Fibroblast of peridontal ligament (primary cell): ENCODE measurements at regions not wholly inside any gene's neighbourhood (a gene's known extent, or its start where the extent isn't known, plus 50 kb on each side); places are given as distances from the start of the nearest gene placed in this dataset.
"Not testable (repeated sequence)": the region's sequence is repeated elsewhere in the genome, so short reads cannot be mapped to it uniquely, and the experiment has no call there.

Source experiments
- DNase-seq: peaks from one replicate; pipeline ENCODE4 v3.0.0-alpha.2; 2010; ENCODE audit errors: extremely low read depth

GRCh38 chr16:54879681-54880080 lies 51.0 kb upstream of the IRX5 start:
- DNase-seq: peak; percentile 25

GRCh38 chr16:54878301-54878700 lies 52.4 kb upstream of the IRX5 start:
- no peak for DNase-seq

GRCh38 chr16:54875443-54875842 lies 55.2 kb upstream of the IRX5 start:
- no peak for DNase-seq

- not testable (repeated sequence) for DNase-seq
These were observed 56.8 kb upstream of the IRX5 start for GRCh38 chr16:54873716-54874373.

- DNase-seq: peak; percentile 8
These were observed 57.6 kb upstream of the IRX5 start for GRCh38 chr16:54873071-54873470.

GRCh38 chr16:54870151-54870550 lies 60.5 kb upstream of the IRX5 start:
- no peak for DNase-seq

GRCh38 chr16:54867302-54867832 lies 63.3 kb upstream of the IRX5 start:
- DNase-seq: no peak

GRCh38 chr16:54862529-54862928 lies 68.1 kb upstream of the IRX5 start:
- DNase-seq: no peak

GRCh38 chr16:54856871-54857270 lies 73.8 kb upstream of the IRX5 start:
- no peak for DNase-seq

- no peak for DNase-seq
These were observed 83.1 kb upstream of the IRX5 start for GRCh38 chr16:54847609-54848008.

GRCh38 chr16:54847207-54847606 lies 83.5 kb upstream of the IRX5 start:
- no peak for DNase-seq

GRCh38 chr16:54846766-54847165 lies 83.9 kb upstream of the IRX5 start:
- DNase-seq: peak; percentile 2

- DNase-seq: no peak
These were observed 87.3 kb upstream of the IRX5 start for GRCh38 chr16:54843424-54843750.

GRCh38 chr16:54842743-54843423 lies 87.8 kb upstream of the IRX5 start:
- DNase-seq: no peak

- no peak for DNase-seq
These were observed 101.0 kb upstream of the IRX5 start for GRCh38 chr16:54829691-54830090.

- DNase-seq: no peak
These were observed 107.8 kb upstream of the IRX5 start for GRCh38 chr16:54822892-54823291.

- no peak for DNase-seq
These were observed 108.2 kb upstream of the IRX5 start for GRCh38 chr16:54822492-54822891.

GRCh38 chr16:54821731-54822130 lies 108.9 kb upstream of the IRX5 start:
- no peak for DNase-seq

GRCh38 chr16:54817940-54818574 lies 112.6 kb upstream of the IRX5 start:
- no peak for DNase-seq

- peak; percentile 54 for DNase-seq
These were observed 113.2 kb upstream of the IRX5 start for GRCh38 chr16:54817432-54817831.

GRCh38 chr16:54816471-54816870 lies 114.2 kb upstream of the IRX5 start:
- no peak for DNase-seq

GRCh38 chr16:54815177-54815576 lies 115.5 kb upstream of the IRX5 start:
- DNase-seq: no peak

- DNase-seq: no peak
These were observed 116.9 kb upstream of the IRX5 start for GRCh38 chr16:54813778-54814177.
